H1 (cell line): ENCODE measurements at regions not wholly inside any gene's neighbourhood (a gene's known extent, or its start where the extent isn't known, plus 50 kb on each side); places are given as distances from the start of the nearest gene placed in this dataset.

Source experiments
- CTCF ChIA-PET: fragments of 300-600 bp; sonication (Branson Sonifier 250); formaldehyde crosslinking; loops from one replicate; lab custom pipeline; 2021; ENCODE audit not compliant: partially characterized antibody; lab: Charles Lee
- POLR2A ChIA-PET: fragments of 300-600 bp; sonication (Branson Sonifier 250); formaldehyde crosslinking; loops from one replicate; lab custom pipeline; 2021; ENCODE audit warnings: inconsistent platforms; ENCODE audit not compliant: partially characterized antibody; lab: Charles Lee
- DNase-seq, 2 experiments: peaks; one replicate each; pipeline versions ENCODE4 v3.0.0 to v3.0.0-alpha.2; 2010 to 2022; ENCODE audit warnings: low spot score in 2 of 2, low read depth in 1 of 2, mixed read lengths in 1 of 2
- FAIRE-seq: peaks from 2 replicates; lab custom pipeline; 2011; peaks lifted over from hg19 to GRCh38; lab: Jason Lieb, UNC
- H2AFZ ChIP-seq: 2 replicates; pipeline ENCODE4 v1.8.1; 2012; ENCODE audit warnings: low read length, inconsistent platforms
- H2AK5ac ChIP-seq: 2 replicates; pipeline ENCODE4 v1.6.1; 2013; ENCODE audit warnings: low read depth, low read length
- H2BK120ac ChIP-seq: replicated peaks from 2 replicates; pipeline ENCODE3; 2013; ENCODE audit warnings: low read depth, low read length, inconsistent platforms
- H2BK12ac ChIP-seq: 2 replicates; pipeline ENCODE4 v1.6.1; 2013; ENCODE audit warnings: low read depth, low read length
- H2BK15ac ChIP-seq: 2 replicates; pipeline ENCODE4 v1.6.1; 2013; ENCODE audit warnings: low read length
- H2BK20ac ChIP-seq: 2 replicates; pipeline ENCODE4 v1.6.1; 2013; ENCODE audit warnings: low read length
- H2BK5ac ChIP-seq: 2 replicates; pipeline ENCODE4 v1.6.1; 2013; ENCODE audit warnings: low read depth, low read length
- H3K14ac ChIP-seq: 2 replicates; pipeline ENCODE4 v1.6.1; 2013; ENCODE audit warnings: inconsistent platforms; ENCODE audit not compliant: insufficient read length
- H3K18ac ChIP-seq: 2 replicates; pipeline ENCODE4 v1.6.1; 2013; ENCODE audit warnings: low read length; ENCODE audit errors: extremely low read depth
- H3K23ac ChIP-seq: 2 replicates; pipeline ENCODE4 v1.6.1; 2013; ENCODE audit warnings: inconsistent platforms; ENCODE audit not compliant: insufficient read length
- H3K23me2 ChIP-seq: 2 replicates; pipeline ENCODE4 v1.6.1; 2013; ENCODE audit warnings: low read depth, low read length
- H3K27ac ChIP-seq: 2 replicates; pipeline ENCODE4 v1.6.1; 2011; ENCODE audit warnings: low read depth, low read length, inconsistent platforms
- H3K27me3 ChIP-seq, 4 experiments: replicated peaks in 1 of 4; 1 replicate in 1 of 4; 2 replicates in 3 of 4; pipeline versions ENCODE4 v1.6.1 to v1.8.1; 2011 to 2013; ENCODE audit warnings: low read length in 3 of 4, mild to moderate bottlenecking in 3 of 4, inconsistent platforms in 2 of 4, mixed read lengths in 2 of 4, moderate library complexity in 1 of 4; ENCODE audit not compliant: control insufficient read depth in 3 of 4, insufficient read depth in 3 of 4; ENCODE audit errors: extremely low read depth in 1 of 4
- H3K36me3 ChIP-seq, 4 experiments: 2 replicates each; pipeline versions ENCODE4 v1.6.1 to v1.8.1; 2011 to 2013; ENCODE audit warnings: mild to moderate bottlenecking in 4 of 4, low read length in 3 of 4, moderate library complexity in 2 of 4, control low read depth in 1 of 4, inconsistent platforms in 1 of 4; ENCODE audit not compliant: insufficient read depth in 4 of 4, control insufficient read depth in 2 of 4
- H3K4ac ChIP-seq: replicated peaks from 2 replicates; pipeline ENCODE3; 2013; ENCODE audit warnings: low read length, low read depth, mixed read lengths, inconsistent platforms; ENCODE audit not compliant: insufficient read length
- H3K4me1 ChIP-seq, 4 experiments: replicated peaks in 1 of 4; 1 replicate in 1 of 4; 2 replicates in 3 of 4; pipeline versions ENCODE4 v1.6.1 to v1.8.1; 2011 to 2013; ENCODE audit warnings: low read length in 3 of 4, inconsistent platforms in 2 of 4, mixed read lengths in 1 of 4; ENCODE audit not compliant: insufficient read depth in 4 of 4, control insufficient read depth in 3 of 4
- H3K4me2 ChIP-seq, 2 experiments: 2 replicates each; pipeline versions ENCODE4 v1.6.1 to v1.8.1; 2011 to 2013; ENCODE audit warnings: low read depth in 2 of 2, low read length in 2 of 2, control low read depth in 1 of 2, inconsistent platforms in 1 of 2, mild to moderate bottlenecking in 1 of 2; ENCODE audit not compliant: insufficient read depth in 1 of 2
- H3K4me3 ChIP-seq, 4 experiments: fragments of 200-600, 300-600 bp in 1 of 4; sonication (generic), shearing (Covaris generic), sonication (Bioruptor Twin) in 1 of 4; 2 replicates each; pipeline versions ENCODE4 v1.5.1 to v1.8.1; 2011 to 2016; ENCODE audit warnings: low read length in 4 of 4, low read depth in 3 of 4, control low read depth in 2 of 4, inconsistent platforms in 2 of 4, mild to moderate bottlenecking in 2 of 4, mixed read lengths in 1 of 4, moderate library complexity in 1 of 4; ENCODE audit not compliant: insufficient read depth in 2 of 4; ENCODE audit errors: extremely low read depth in 1 of 4
- H3K56ac ChIP-seq: replicated peaks from 2 replicates; pipeline ENCODE3; 2013; ENCODE audit warnings: low read depth, mild to moderate bottlenecking, mixed read lengths, low read length, inconsistent platforms; ENCODE audit not compliant: insufficient read length
- H3K79me1 ChIP-seq: 2 replicates; pipeline ENCODE4 v1.6.1; 2013; ENCODE audit warnings: low read depth, low read length, control low read depth
- H3K79me2 ChIP-seq, 2 experiments: 2 replicates each; pipeline versions ENCODE4 v1.6.1 to v1.8.1; 2012 to 2013; ENCODE audit warnings: low read length in 2 of 2, mild to moderate bottlenecking in 2 of 2, inconsistent platforms in 1 of 2; ENCODE audit not compliant: insufficient read depth in 2 of 2, control insufficient read depth in 1 of 2
- H3K9ac ChIP-seq, 4 experiments: replicated peaks in 1 of 4; 1 replicate in 1 of 4; 2 replicates in 3 of 4; pipeline versions ENCODE4 v1.6.1 to v1.8.1; 2011 to 2013; ENCODE audit warnings: low read depth in 3 of 4, low read length in 3 of 4, control low read depth in 2 of 4, mild to moderate bottlenecking in 2 of 4, moderate library complexity in 2 of 4, inconsistent platforms in 1 of 4; ENCODE audit errors: extremely low read depth in 1 of 4
- H3K9me3 ChIP-seq, 2 experiments: 2 replicates each; pipeline versions ENCODE4 v1.6.1 to v1.8.1; 2012 to 2013; ENCODE audit warnings: mild to moderate bottlenecking in 2 of 2, moderate library complexity in 2 of 2, control low read depth in 1 of 2, inconsistent platforms in 1 of 2, low read depth in 1 of 2, low read length in 1 of 2, mixed read lengths in 1 of 2; ENCODE audit not compliant: insufficient read depth in 2 of 2
- H4K20me1 ChIP-seq, 2 experiments: replicated peaks in 1 of 2; 2 replicates each; pipeline versions ENCODE3 to v1.8.1; 2011 to 2013; ENCODE audit warnings: inconsistent platforms in 2 of 2, low read length in 2 of 2, mild to moderate bottlenecking in 1 of 2; ENCODE audit not compliant: insufficient read depth in 2 of 2, control insufficient read depth in 1 of 2
- H4K5ac ChIP-seq: 2 replicates; pipeline ENCODE4 v1.6.1; 2013; ENCODE audit warnings: low read length, low read depth, mixed read lengths, inconsistent platforms; ENCODE audit not compliant: insufficient read length
- H4K8ac ChIP-seq: 2 replicates; pipeline ENCODE4 v1.8.0; 2013; ENCODE audit warnings: mild to moderate bottlenecking, moderate library complexity, low read length, inconsistent platforms; ENCODE audit not compliant: insufficient read depth; ENCODE audit errors: extremely low read depth
- H4K91ac ChIP-seq: replicated peaks from 2 replicates; pipeline ENCODE3; 2013; ENCODE audit warnings: low read length, mixed read lengths, inconsistent platforms; ENCODE audit not compliant: insufficient read length
- ASH2L ChIP-seq: fragments of 200-600, 300-600 bp; sonication (generic); IDR thresholded peaks from one replicate; pipeline ENCODE4 v1.7.1; 2017; ENCODE audit warnings: low read length
- BACH1 ChIP-seq: IDR thresholded peaks from 2 replicates; pipeline ENCODE4 v1.6.1; 2012; ENCODE audit warnings: low read length, improper control_type of control experiment
- CBX8 ChIP-seq: fragments of 300-800, 300-1000 bp; sonication (generic); IDR thresholded peaks from 2 replicates; pipeline ENCODE4 v1.7.1; 2016; ENCODE audit warnings: low read depth, low read length, borderline replicate concordance
- CEBPB ChIP-seq: IDR thresholded peaks from 2 replicates; pipeline ENCODE4 v1.6.1; 2012; ENCODE audit warnings: low read depth, low read length
- CTBP2 ChIP-seq: IDR thresholded peaks from 2 replicates; pipeline ENCODE4 v1.7.0; 2011; ENCODE audit warnings: borderline replicate concordance, mild to moderate bottlenecking, moderate library complexity, mixed read lengths, low read length; ENCODE audit not compliant: insufficient read depth, insufficient read length
- HDAC2 ChIP-seq, 2 experiments: fragments of 300-600 bp in 1 of 2; sonication (generic) in 1 of 2; IDR thresholded peaks; 2 replicates each; pipeline ENCODE4 v1.6.1; 2011 to 2012; ENCODE audit warnings: low read depth in 2 of 2, low read length in 2 of 2, mild to moderate bottlenecking in 2 of 2, moderate library complexity in 2 of 2, borderline replicate concordance in 1 of 2, inconsistent platforms in 1 of 2
- JUN ChIP-seq: IDR thresholded peaks from 2 replicates; pipeline ENCODE4 v1.6.1; 2011; ENCODE audit warnings: low read depth, mild to moderate bottlenecking, improper control_type of control experiment, low read length
- JUND ChIP-seq: IDR thresholded peaks from 2 replicates; pipeline ENCODE4 v1.6.1; 2011; ENCODE audit warnings: mild to moderate bottlenecking, improper control_type of control experiment, low read length
- SIRT6 ChIP-seq: IDR thresholded peaks from one replicate; pipeline ENCODE4 v1.7.1; 2012; ENCODE audit warnings: low read length, inconsistent platforms
- SP1 ChIP-seq: IDR thresholded peaks from 2 replicates; pipeline ENCODE4 v1.6.1; 2011; ENCODE audit warnings: low read depth, low read length
- SRF ChIP-seq: IDR thresholded peaks from 2 replicates; pipeline ENCODE4 v1.6.1; 2011; ENCODE audit warnings: mild to moderate bottlenecking, low read depth, low read length, moderate library complexity
- TBP ChIP-seq: IDR thresholded peaks from 2 replicates; pipeline ENCODE4 v1.6.1; 2011; ENCODE audit warnings: low read depth, low read length, improper control_type of control experiment
- TEAD4 ChIP-seq: IDR thresholded peaks from 2 replicates; pipeline ENCODE4 v1.6.1; 2012; ENCODE audit warnings: low read depth, low read length, inconsistent platforms, mixed read lengths
- YY1 ChIP-seq: IDR thresholded peaks from 2 replicates; pipeline ENCODE4 v1.6.1; 2011; ENCODE audit warnings: low read depth, mild to moderate bottlenecking, low read length
- WGBS, 2 experiments: shearing (Covaris generic) in 1 of 2; methylation state at CpG; one replicate each; pipeline versions ENCODE4 v1.1.6 to v1.1.7; 2013 to 2015; ENCODE audit warnings: low lambda C conversion rate in 2 of 2, mixed read lengths in 2 of 2, inconsistent platforms in 1 of 2, low coverage in 1 of 2, missing lambda C conversion rate in 1 of 2; ENCODE audit not compliant: insufficient replicate concordance in 2 of 2, insufficient coverage in 1 of 2, insufficient read length in 1 of 2; ENCODE audit errors: extremely low coverage in 1 of 2, missing lambda C conversion rate in 1 of 2; 5-methylcytosine and 5-hydroxymethylcytosine counted together
- TF ChIP-seq, protein P1 (sequence below): IDR thresholded peaks from 2 replicates; pipeline ENCODE4 v1.6.1; 2011; ENCODE audit warnings: low read length, improper control_type of control experiment
- TF ChIP-seq, protein P2 (sequence below): IDR thresholded peaks from 2 replicates; pipeline ENCODE4 v1.6.1; 2012; ENCODE audit warnings: inconsistent platforms

DNA sequence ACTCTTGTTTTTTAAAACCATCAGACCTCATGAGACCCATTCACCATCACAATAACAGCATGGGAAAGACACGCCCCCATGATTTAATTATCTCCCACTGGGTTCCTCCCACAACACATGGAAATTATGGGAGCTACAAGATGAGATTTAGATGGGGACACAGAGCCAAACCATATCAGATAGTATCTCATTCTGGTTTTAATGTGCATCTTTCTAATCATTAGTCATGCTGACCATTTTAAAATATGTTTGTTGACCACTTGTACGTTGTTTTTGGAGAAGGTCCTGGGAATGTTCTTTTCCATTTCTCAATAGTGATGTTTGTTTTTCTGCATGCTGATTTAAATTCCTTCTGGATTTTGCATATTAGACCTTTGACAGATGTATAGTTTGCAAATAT, 119.0 kb downstream of the RTL3 start:
- no peak overlapping the region for H3K56ac ChIP-seq
- no peak overlapping the region for H3K18ac ChIP-seq
- no peak overlapping the region for H3K14ac ChIP-seq
- H3K36me3 ChIP-seq = no peaks in the 10 kb centered on the region
- H3K27ac ChIP-seq = no peak overlapping the region
- no peak overlapping the region for H3K23ac ChIP-seq
- H3K9ac ChIP-seq = no peak overlapping the region
- no peak overlapping the region for H2BK5ac ChIP-seq
- no peak overlapping the region for H3K4me3 ChIP-seq
- H4K91ac ChIP-seq = no peak overlapping the region
- ChIA-PET POLR2A (no interaction called here), CTCF (no interaction called here)
- no peaks in the 10 kb centered on the region for H3K27me3 ChIP-seq
- no peak overlapping the region for H2AK5ac ChIP-seq
- no peaks in the 10 kb centered on the region for H3K9me3 ChIP-seq
- no peaks in the 10 kb centered on the region for H3K4me1 ChIP-seq
- no peaks in the 10 kb centered on the region for H3K23me2 ChIP-seq
- no peak overlapping the region for H3K4me2 ChIP-seq
- no peaks in the 10 kb centered on the region for H4K20me1 ChIP-seq
- no peak overlapping the region for H2BK120ac ChIP-seq
- H2BK20ac ChIP-seq = no peak overlapping the region
- no peak overlapping the region for H2BK12ac ChIP-seq
- WGBS, 2 experiments = 95% methylated on average over 2 of the region's 2 CpGs; no CpG with 5 or more reads in 1 of the 2 experiments
- H3K4ac ChIP-seq = no peak overlapping the region
- H3K79me2 ChIP-seq = no peaks in the 10 kb centered on the region
- H4K5ac ChIP-seq = no peak overlapping the region
- H3K79me1 ChIP-seq = no peaks in the 10 kb centered on the region
- FAIRE-seq = no peak
- no peak overlapping the region for H2AFZ ChIP-seq
- no peak for DNase-seq
- H4K8ac ChIP-seq = no peak overlapping the region
- H2BK15ac ChIP-seq = no peak overlapping the region
- no peak for TF ChIP-seq TEAD4
- TF ChIP-seq, protein P1, sequence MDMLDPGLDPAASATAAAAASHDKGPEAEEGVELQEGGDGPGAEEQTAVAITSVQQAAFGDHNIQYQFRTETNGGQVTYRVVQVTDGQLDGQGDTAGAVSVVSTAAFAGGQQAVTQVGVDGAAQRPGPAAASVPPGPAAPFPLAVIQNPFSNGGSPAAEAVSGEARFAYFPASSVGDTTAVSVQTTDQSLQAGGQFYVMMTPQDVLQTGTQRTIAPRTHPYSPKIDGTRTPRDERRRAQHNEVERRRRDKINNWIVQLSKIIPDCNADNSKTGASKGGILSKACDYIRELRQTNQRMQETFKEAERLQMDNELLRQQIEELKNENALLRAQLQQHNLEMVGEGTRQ = no peak
- no peak for TF ChIP-seq SP1
- TF ChIP-seq HDAC2 (IDR thresholded peaks at IDR 0.05; ENCODE audit: borderline replicate concordance in 1 of 2, low read depth in 2 of 2, low read length in 2 of 2) = no peak
- TF ChIP-seq SRF = no peak
- TF ChIP-seq CEBPB = no peak
- no peak for TF ChIP-seq TBP
- TF ChIP-seq, protein P2, sequence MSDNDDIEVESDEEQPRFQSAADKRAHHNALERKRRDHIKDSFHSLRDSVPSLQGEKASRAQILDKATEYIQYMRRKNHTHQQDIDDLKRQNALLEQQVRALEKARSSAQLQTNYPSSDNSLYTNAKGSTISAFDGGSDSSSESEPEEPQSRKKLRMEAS = no peak
- no peak for TF ChIP-seq CTBP2
- no peak for TF ChIP-seq CBX8
- TF ChIP-seq BACH1 = no peak
- no peak for TF ChIP-seq ASH2L
- no peak for TF ChIP-seq YY1
- no peak for TF ChIP-seq JUN
- TF ChIP-seq JUND = no peak
- no peak for TF ChIP-seq SIRT6
